GM12878 (cell line): ENCODE measurements at regions not wholly inside any gene's neighbourhood (a gene's known extent, or its start where the extent isn't known, plus 50 kb on each side); places are given as distances from the start of the nearest gene placed in this dataset.

Source experiments
- ATAC-seq: fragments of 200-7000 bp; cut with Tn5 transposase; 3 replicates; pipeline ENCODE4 v1.9.1; 2020; ENCODE audit warnings: mild to moderate bottlenecking, moderate library complexity
- BruUV-seq: library from RNA; stranded (reverse); fragments of 400-500 nt; replicated peaks from 2 replicates; lab custom pipeline; 2021; lab: Mats Ljungman, UMichigan
- CTCF ChIA-PET: fragments of 300-600 bp; sonication (Branson Sonifier 250); formaldehyde crosslinking; extraction: SDS; loops from one replicate; lab custom pipeline; 2021; ENCODE audit warnings: inconsistent platforms; lab: Yijun Ruan, JAX
- POLR2A ChIA-PET: fragments of 350-600 bp; formaldehyde crosslinking; extraction: SDS; loops from one replicate; lab custom pipeline; 2021; ENCODE audit warnings: inconsistent platforms; lab: Charles Lee
- RAD21 ChIA-PET: fragments of 300-600 bp; sonication (Branson Sonifier 250); formaldehyde crosslinking; loops from one replicate; lab custom pipeline; 2023; ENCODE audit warnings: antibody characterized with exemption; ENCODE audit not compliant: unreplicated experiment; lab: Charles Lee
- SMC1A ChIA-PET: fragments of 300-600 bp; sonication (Branson Sonifier 250); formaldehyde crosslinking; loops from one replicate; lab custom pipeline; 2023; ENCODE audit not compliant: unreplicated experiment, uncharacterized antibody; lab: Charles Lee
- DNase-seq: peaks from one replicate; pipeline ENCODE4 v3.0.0-alpha.2; 2011; ENCODE audit warnings: low read depth, low spot score
- FAIRE-seq: peaks from 3 replicates; lab custom pipeline; 2011; peaks lifted over from hg19 to GRCh38; lab: Jason Lieb, UNC
- H2AFZ ChIP-seq: 2 replicates; pipeline ENCODE4 v1.6.0; 2011; ENCODE audit warnings: low read depth, low read length, control low read depth; ENCODE audit not compliant: control insufficient read depth
- H3K27ac ChIP-seq: 2 replicates; pipeline ENCODE4 v1.5.1; 2011; ENCODE audit warnings: control low read depth; ENCODE audit not compliant: control insufficient read depth, insufficient read depth
- H3K27me3 ChIP-seq, 2 experiments: replicated peaks in 1 of 2; 2 replicates each; pipeline versions ENCODE4 v1.6.0 to v1.6.1; 2011; ENCODE audit warnings: low read length in 1 of 2; ENCODE audit not compliant: control insufficient read depth in 2 of 2, insufficient read depth in 2 of 2
- H3K36me3 ChIP-seq, 2 experiments: 2 replicates each; pipeline ENCODE4 v1.5.1; 2011; ENCODE audit warnings: low read length in 1 of 2; ENCODE audit not compliant: control insufficient read depth in 2 of 2, insufficient read depth in 2 of 2
- H3K4me1 ChIP-seq: 2 replicates; pipeline ENCODE4 v1.6.1; 2011; ENCODE audit warnings: mild to moderate bottlenecking, low read length, moderate library complexity, mixed read lengths; ENCODE audit not compliant: control insufficient read depth, insufficient read depth
- H3K4me2 ChIP-seq: 2 replicates; pipeline ENCODE4 v1.6.0; 2011; ENCODE audit warnings: control low read depth; ENCODE audit not compliant: control insufficient read depth, insufficient read depth
- H3K4me3 ChIP-seq: fragments of 200-600 bp; sonication (generic); 2 replicates; pipeline ENCODE4 v1.5.1; 2016
- H3K79me2 ChIP-seq: 2 replicates; pipeline ENCODE4 v1.6.0; 2011; ENCODE audit warnings: low read length; ENCODE audit not compliant: control insufficient read depth, insufficient read depth
- H3K9ac ChIP-seq: 2 replicates; pipeline ENCODE4 v1.8.0; 2011; ENCODE audit warnings: low read length, control low read depth, mixed read lengths; ENCODE audit not compliant: control insufficient read depth, insufficient read depth
- H3K9me3 ChIP-seq: replicated peaks from 3 replicates; pipeline ENCODE4 v1.5.1; 2011; ENCODE audit warnings: mild to moderate bottlenecking, low read length; ENCODE audit not compliant: control insufficient read depth, insufficient read depth
- H4K20me1 ChIP-seq: 2 replicates; pipeline ENCODE4 v1.6.0; 2011; ENCODE audit not compliant: control insufficient read depth, insufficient read depth
- CBFB ChIP-seq: IDR thresholded peaks from 2 replicates; pipeline ENCODE4 v1.6.1; 2016; ENCODE audit warnings: antibody characterized with exemption, low read depth
- POLR2AphosphoS5 ChIP-seq: IDR thresholded peaks from 2 replicates; pipeline ENCODE4 v1.6.1; 2011; ENCODE audit warnings: mild to moderate bottlenecking, low read length, inconsistent platforms
- SMARCA5 ChIP-seq: fragments of 450-650 bp; IDR thresholded peaks from 2 replicates; pipeline ENCODE4 v1.6.1; 2017; ENCODE audit warnings: mild to moderate bottlenecking
- ZNF217 ChIP-seq: fragments of 450-650 bp; IDR thresholded peaks from 2 replicates; pipeline ENCODE4 v1.6.1; 2017; ENCODE audit warnings: antibody characterized with exemption, mild to moderate bottlenecking
- WGBS: methylation state at CpG from one replicate; pipeline ENCODE4 v1.1.6; 2016; ENCODE audit warnings: low lambda C conversion rate; ENCODE audit not compliant: insufficient replicate concordance, insufficient coverage; ENCODE audit errors: missing lambda C conversion rate; 5-methylcytosine and 5-hydroxymethylcytosine counted together
- in situ Hi-C: fragments of 300-500 bp; cut with MboI; formaldehyde crosslinking; loops from 9 replicates; pipeline ENCODE4 v1.14.3; 2018; ENCODE audit warnings: mixed read lengths
- intact Hi-C: fragments of 100-400 bp; cut with micrococcal nuclease; formaldehyde crosslinking; loops from one replicate; pipeline ENCODE4 v1.14.2; 2022; ENCODE audit not compliant: unreplicated experiment
- TF ChIP-seq, protein P1 (sequence below): fragments of 150-350 bp; IDR thresholded peaks from 2 replicates; pipeline ENCODE4 v1.6.1; 2016; ENCODE audit warnings: low read depth, low read length

DNA sequence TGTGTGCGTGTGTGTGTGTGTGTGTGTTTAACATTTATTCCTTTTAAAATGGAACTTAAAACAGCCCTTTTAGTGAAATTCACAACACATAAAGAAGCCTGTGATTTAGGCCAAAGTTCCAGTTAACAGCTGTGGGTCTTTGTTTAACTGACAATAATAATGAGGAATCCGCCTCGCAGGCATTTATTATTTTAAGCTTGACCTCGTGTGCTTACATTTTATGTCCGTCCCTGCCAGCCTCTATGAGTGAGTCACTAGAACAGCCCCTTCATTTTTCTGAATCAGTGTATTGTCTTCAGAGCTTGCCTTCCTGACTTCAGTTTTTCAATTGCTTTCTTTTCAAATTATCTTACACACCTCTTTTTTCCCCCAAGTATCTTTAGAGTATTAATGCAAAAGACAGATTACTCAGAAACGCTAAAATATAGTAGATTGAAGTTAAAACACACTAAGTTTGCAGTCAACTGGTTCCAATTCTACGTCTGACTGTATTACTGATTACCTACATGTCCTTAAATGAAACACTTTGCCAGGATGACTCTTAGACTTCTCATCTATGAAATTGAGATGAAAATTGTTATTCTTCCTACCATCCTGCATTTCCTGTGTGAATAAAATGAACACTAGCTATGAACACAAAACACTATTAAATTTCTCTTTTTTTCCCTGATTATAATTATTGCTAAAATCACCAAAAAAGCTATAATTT is 319.6 kb upstream of the HS3ST1 start:
- intact Hi-C loops: no loop called here
- Histone ChIP-seq H3K4me2 (no peak overlapping the region), H3K9ac (no peak overlapping the region), H2AFZ (no peak overlapping the region), H3K36me3 (no peaks in the 10 kb centered on the region), H3K27me3 (no peaks in the 10 kb centered on the region), H4K20me1 (no peaks in the 10 kb centered on the region), H3K79me2 (no peaks in the 10 kb centered on the region), H3K27ac (no peak overlapping the region), H3K4me1 (no peaks in the 10 kb centered on the region), H3K4me3 (no peak overlapping the region), H3K9me3 (no peaks in the 10 kb centered on the region)
- DNase-seq: no peak
- CTCF ChIA-PET: interaction anchor here (1.2 kb wide), 1 partner anchor 10 kb away, joined by 3 read pairs; no protein-coding TSS in a partner anchor
- FAIRE-seq: no peak
- SMC1A ChIA-PET: no interaction called here
- no TSS peak for BruUV-seq
- in situ Hi-C loops: no loop called here
- POLR2A ChIA-PET: no interaction called here
- TF ChIP-seq, protein P1, sequence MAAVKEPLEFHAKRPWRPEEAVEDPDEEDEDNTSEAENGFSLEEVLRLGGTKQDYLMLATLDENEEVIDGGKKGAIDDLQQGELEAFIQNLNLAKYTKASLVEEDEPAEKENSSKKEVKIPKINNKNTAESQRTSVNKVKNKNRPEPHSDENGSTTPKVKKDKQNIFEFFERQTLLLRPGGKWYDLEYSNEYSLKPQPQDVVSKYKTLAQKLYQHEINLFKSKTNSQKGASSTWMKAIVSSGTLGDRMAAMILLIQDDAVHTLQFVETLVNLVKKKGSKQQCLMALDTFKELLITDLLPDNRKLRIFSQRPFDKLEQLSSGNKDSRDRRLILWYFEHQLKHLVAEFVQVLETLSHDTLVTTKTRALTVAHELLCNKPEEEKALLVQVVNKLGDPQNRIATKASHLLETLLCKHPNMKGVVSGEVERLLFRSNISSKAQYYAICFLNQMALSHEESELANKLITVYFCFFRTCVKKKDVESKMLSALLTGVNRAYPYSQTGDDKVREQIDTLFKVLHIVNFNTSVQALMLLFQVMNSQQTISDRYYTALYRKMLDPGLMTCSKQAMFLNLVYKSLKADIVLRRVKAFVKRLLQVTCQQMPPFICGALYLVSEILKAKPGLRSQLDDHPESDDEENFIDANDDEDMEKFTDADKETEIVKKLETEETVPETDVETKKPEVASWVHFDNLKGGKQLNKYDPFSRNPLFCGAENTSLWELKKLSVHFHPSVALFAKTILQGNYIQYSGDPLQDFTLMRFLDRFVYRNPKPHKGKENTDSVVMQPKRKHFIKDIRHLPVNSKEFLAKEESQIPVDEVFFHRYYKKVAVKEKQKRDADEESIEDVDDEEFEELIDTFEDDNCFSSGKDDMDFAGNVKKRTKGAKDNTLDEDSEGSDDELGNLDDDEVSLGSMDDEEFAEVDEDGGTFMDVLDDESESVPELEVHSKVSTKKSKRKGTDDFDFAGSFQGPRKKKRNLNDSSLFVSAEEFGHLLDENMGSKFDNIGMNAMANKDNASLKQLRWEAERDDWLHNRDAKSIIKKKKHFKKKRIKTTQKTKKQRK: no peak
- no peak for TF ChIP-seq ZNF217
- TF ChIP-seq SMARCA5: no peak
- TF ChIP-seq CBFB: no peak
- no peak for TF ChIP-seq POLR2AphosphoS5
- no peak for ATAC-seq
- WGBS: 36% methylated on average over 7 of the region's 7 CpGs
- RAD21 ChIA-PET: no interaction called here
